ENCODE measurements at regions not wholly inside any gene's neighbourhood (a gene's known extent, or its start where the extent isn't known, plus 50 kb on each side); places are given as distances from the start of the nearest gene placed in this dataset.

GRCh38 chr1:219265026-219265515 is 91.4 kb downstream of the LYPLAL1 start:
- TF ChIP-seq POLR2A (IDR thresholded peaks at IDR 0.05): no peak
- TF ChIP-seq CTCF (IDR thresholded peaks at IDR 0.05): no peak
- no peak for TF ChIP-seq EP300 (IDR thresholded peaks at IDR 0.05)

Data from sigmoid colon (tissue), 4 donors.